HEK293T (cell line): ENCODE measurements at regions not wholly inside any gene's neighbourhood (a gene's known extent, or its start where the extent isn't known, plus 50 kb on each side); places are given as distances from the start of the nearest gene placed in this dataset.

Experiments used
- BHLHE40 ChIP-seq: fragments of 450-650 bp; IDR thresholded peaks from 2 replicates; pipeline ENCODE4 v1.6.1; 2016; ENCODE audit warnings: mild to moderate bottlenecking, moderate library complexity, borderline replicate concordance
- CTBP1 ChIP-seq: fragments of 450-650 bp; IDR thresholded peaks from 2 replicates; pipeline ENCODE4 v1.6.1; 2016; ENCODE audit warnings: borderline replicate concordance
- ELF4 ChIP-seq: fragments of 450-650 bp; IDR thresholded peaks from 2 replicates; pipeline ENCODE4 v1.6.1; 2017; ENCODE audit warnings: antibody characterized with exemption
- FOXA1 ChIP-seq: fragments of 450-650 bp; IDR thresholded peaks from 2 replicates; pipeline ENCODE4 v1.6.1; 2016; ENCODE audit warnings: mild to moderate bottlenecking
- FOXM1 ChIP-seq: fragments of 450-650 bp; IDR thresholded peaks from 2 replicates; pipeline ENCODE4 v1.6.1; 2017; ENCODE audit warnings: mild to moderate bottlenecking, borderline replicate concordance
- L3MBTL2 ChIP-seq: fragments of 450-650 bp; conservative IDR thresholded peaks from 2 replicates; pipeline ENCODE4 v1.6.1; 2016; ENCODE audit warnings: mild to moderate bottlenecking
- LEF1 ChIP-seq: fragments of 450-650 bp; IDR thresholded peaks from 2 replicates; pipeline ENCODE4 v1.6.1; 2017; ENCODE audit warnings: mild to moderate bottlenecking, borderline replicate concordance
- NFRKB ChIP-seq: fragments of 450-650 bp; IDR thresholded peaks from 2 replicates; pipeline ENCODE4 v1.6.1; 2016; ENCODE audit warnings: mild to moderate bottlenecking, moderate library complexity
- PKNOX1 ChIP-seq: fragments of 450-650 bp; IDR thresholded peaks from 2 replicates; pipeline ENCODE4 v1.6.1; 2016
- SP1 ChIP-seq: fragments of 450-650 bp; IDR thresholded peaks from 2 replicates; pipeline ENCODE4 v1.6.1; 2017
- SUZ12 ChIP-seq: fragments of 450-650 bp; IDR thresholded peaks from 2 replicates; pipeline ENCODE4 v1.6.1; 2016; ENCODE audit warnings: mild to moderate bottlenecking
- TARDBP ChIP-seq: fragments of 450-650 bp; IDR thresholded peaks from 2 replicates; pipeline ENCODE4 v1.6.1; 2016
- ZNF384 ChIP-seq: fragments of 450-650 bp; IDR thresholded peaks from 2 replicates; pipeline ENCODE4 v1.6.1; 2016

DNA sequence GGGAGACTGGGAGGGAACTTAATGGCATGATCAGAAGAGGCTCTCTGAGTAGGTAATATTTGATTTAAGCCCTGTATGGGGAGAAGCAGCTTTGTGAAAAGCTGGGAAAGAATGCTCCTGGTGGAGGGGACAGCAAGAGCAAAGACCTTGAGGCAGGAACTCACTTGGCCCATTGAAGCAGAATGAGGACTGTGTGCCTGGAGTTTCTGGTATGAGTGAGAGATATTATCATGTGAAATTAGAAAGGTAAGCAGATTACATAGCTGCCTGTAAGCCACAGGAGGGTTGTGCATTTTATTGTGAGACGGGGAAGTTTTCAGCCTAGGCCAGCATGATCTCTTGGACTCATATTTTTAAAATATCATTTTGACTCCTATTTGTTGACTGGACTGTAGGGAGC is 502.1 kb downstream of the DHX35 start:
- TF ChIP-seq ELF4 (no peak), BHLHE40 (no peak), ZNF384 (no peak), SP1 (no peak), LEF1 (no peak), L3MBTL2 (no peak), FOXM1 (no peak), TARDBP (no peak), PKNOX1 (no peak), CTBP1 (no peak), NFRKB (no peak), FOXA1 (no peak), SUZ12 (no peak)
